ENCODE measurements at regions not wholly inside any gene's neighbourhood (a gene's known extent, or its start where the extent isn't known, plus 50 kb on each side); places are given as distances from the start of the nearest gene placed in this dataset.

DNA sequence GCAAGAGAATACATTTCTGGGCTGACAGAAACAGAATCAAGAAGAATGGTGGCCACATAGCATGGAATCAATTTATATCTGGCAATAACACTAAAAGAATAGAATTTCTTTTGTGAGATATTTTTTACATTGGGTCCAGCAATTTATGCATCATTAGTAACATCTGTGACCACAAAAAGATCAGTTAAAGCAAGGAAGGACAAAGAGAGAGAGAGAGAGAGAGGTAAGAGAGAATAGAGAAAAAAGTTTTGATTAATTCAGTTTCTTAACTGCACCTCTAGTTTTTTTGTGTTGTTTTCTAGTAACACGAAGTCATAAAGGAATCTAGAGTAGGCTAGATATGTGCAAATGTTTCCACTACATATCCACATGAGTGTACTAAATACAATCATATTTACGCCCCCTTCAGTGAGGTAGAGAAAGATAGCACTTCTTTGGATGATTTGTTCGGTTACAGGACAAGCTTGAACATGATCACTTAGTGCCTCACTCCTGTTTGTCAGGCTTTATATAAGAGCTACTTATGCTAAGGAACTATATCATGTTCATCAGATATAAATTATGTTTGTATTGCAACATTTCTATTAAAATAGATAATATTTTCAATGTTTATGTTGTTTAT, 247.4 kb upstream of the COL3A1 start:
- TF ChIP-seq CTCF (IDR thresholded peaks at IDR 0.05) (no peak), POLR2A (IDR thresholded peaks at IDR 0.05) (no peak)

All from testis (tissue), 2 donors.